HCT116 (cell line): ENCODE measurements at regions not wholly inside any gene's neighbourhood (a gene's known extent, or its start where the extent isn't known, plus 50 kb on each side); places are given as distances from the start of the nearest gene placed in this dataset.

ENCODE experiments used
- ATAC-seq: fragments of 200-7000 bp; cut with Tn5 transposase; 2 replicates; pipeline ENCODE4 v1.9.1; 2020; ENCODE audit warnings: mild to moderate bottlenecking, moderate library complexity
- BruUV-seq: library from RNA; stranded (reverse); fragments of 400-500 nt; replicated peaks from 2 replicates; lab custom pipeline; 2021; lab: Mats Ljungman, UMichigan
- CTCF ChIA-PET: fragments of 300-600 bp; sonication (Branson Sonifier 250); formaldehyde crosslinking; loops from one replicate; lab custom pipeline; 2021; ENCODE audit warnings: antibody characterized with exemption; lab: Charles Lee
- POLR2A ChIA-PET: fragments of 300-600, 350-600 bp; sonication (Branson Sonifier 250); formaldehyde crosslinking; loops from one replicate; lab custom pipeline; 2021; ENCODE audit warnings: antibody characterized with exemption; lab: Charles Lee
- RAD21 ChIA-PET, 2 experiments: fragments of 300-600 bp; sonication (Branson Sonifier 250); formaldehyde crosslinking; loops; one replicate each; lab custom pipeline; 2023; ENCODE audit warnings: low total read pairs in 2 of 2; ENCODE audit not compliant: uncharacterized antibody in 2 of 2, unreplicated experiment in 2 of 2, low non-redundant PET in 1 of 2; lab: Charles Lee
- DNase-seq: peaks from one replicate; pipeline ENCODE4 v3.0.0-alpha.2; 2010; ENCODE audit warnings: low read depth, low spot score
- H2AFZ ChIP-seq: fragments of 200-600 bp; shearing (Covaris generic), sonication (generic); 2 replicates; pipeline ENCODE4 v1.6.1; 2017; ENCODE audit warnings: low read depth, mixed run types, mixed read lengths, antibody characterized with exemption, low read length; ENCODE audit not compliant: poor library complexity, severe bottlenecking
- H3K27ac ChIP-seq: 2 replicates; pipeline ENCODE4 v1.5.1; 2012; ENCODE audit warnings: low read depth, low read length
- H3K27me3 ChIP-seq: fragments of 200-600 bp; sonication (generic); 2 replicates; pipeline ENCODE4 v1.6.1; 2016; ENCODE audit warnings: mixed run types, low read length, mixed read lengths; ENCODE audit not compliant: insufficient read depth
- H3K36me3 ChIP-seq, 2 experiments: fragments of 200-500 bp in 1 of 2; fragments of 200-600 bp in 1 of 2; sonication (Bioruptor generic) in 1 of 2; sonication (generic) in 1 of 2; 2 replicates each; pipeline versions ENCODE4 v1.5.1 to v1.6.1; 2014 to 2016; ENCODE audit warnings: low read length in 2 of 2, inconsistent platforms in 1 of 2, mixed read lengths in 1 of 2, mixed run types in 1 of 2; ENCODE audit not compliant: insufficient read depth in 2 of 2, control insufficient read depth in 1 of 2
- H3K4me1 ChIP-seq, 2 experiments: fragments of 200-600 bp in 1 of 2; sonication (generic) in 1 of 2; 2 replicates each; pipeline versions ENCODE4 v1.5.1 to v1.6.1; 2012 to 2017; ENCODE audit warnings: low read length in 2 of 2, inconsistent platforms in 1 of 2, mild to moderate bottlenecking in 1 of 2, mixed read lengths in 1 of 2, mixed run types in 1 of 2, moderate library complexity in 1 of 2; ENCODE audit not compliant: insufficient read depth in 2 of 2, control insufficient read depth in 1 of 2
- H3K4me2 ChIP-seq: fragments of 200-600 bp; sonication (generic); 2 replicates; pipeline ENCODE4 v1.6.1; 2017; ENCODE audit warnings: mixed run types, low read length, mixed read lengths
- H3K4me3 ChIP-seq, 2 experiments: fragments of 200-600 bp in 1 of 2; sonication (generic) in 1 of 2; replicated peaks in 1 of 2; 2 replicates each; pipeline ENCODE4 v1.5.1; 2011 to 2016; ENCODE audit warnings: low read length in 2 of 2, control low read depth in 1 of 2, low read depth in 1 of 2, mild to moderate bottlenecking in 1 of 2, mixed read lengths in 1 of 2, mixed run types in 1 of 2
- H3K79me2 ChIP-seq: fragments of 200-600 bp; sonication (generic); 2 replicates; pipeline ENCODE4 v1.6.1; 2017; ENCODE audit warnings: mild to moderate bottlenecking, mixed run types, low read length, moderate library complexity, mixed read lengths; ENCODE audit not compliant: insufficient read depth
- H3K9ac ChIP-seq: fragments of 200-600 bp; sonication (generic); 2 replicates; pipeline ENCODE4 v1.6.1; 2016; ENCODE audit warnings: low read length, mixed read lengths
- H3K9me2 ChIP-seq: fragments of 200-600 bp; sonication (generic), shearing (Covaris generic); 2 replicates; pipeline ENCODE4 v1.6.1; 2017; ENCODE audit warnings: mixed run types, mild to moderate bottlenecking, moderate library complexity; ENCODE audit not compliant: insufficient read depth
- H3K9me3 ChIP-seq, 2 experiments: fragments of 200-500 bp in 1 of 2; fragments of 200-600 bp in 1 of 2; sonication (Bioruptor generic) in 1 of 2; sonication (generic) in 1 of 2; 2 replicates each; pipeline ENCODE4 v1.6.1; 2014 to 2017; ENCODE audit warnings: low read length in 2 of 2, mixed read lengths in 2 of 2, inconsistent platforms in 1 of 2, low read depth in 1 of 2, mild to moderate bottlenecking in 1 of 2, mixed run types in 1 of 2, moderate library complexity in 1 of 2; ENCODE audit not compliant: control insufficient read depth in 1 of 2, insufficient read depth in 1 of 2
- H4K20me1 ChIP-seq: fragments of 200-600 bp; sonication (generic), shearing (Covaris generic); 2 replicates; pipeline ENCODE4 v1.6.1; 2017; ENCODE audit warnings: mixed run types, mild to moderate bottlenecking, moderate library complexity; ENCODE audit not compliant: insufficient read depth
- CBX3 ChIP-seq: IDR thresholded peaks from 2 replicates; pipeline ENCODE4 v1.6.1; 2012; ENCODE audit warnings: low read depth
- EGR1 ChIP-seq: IDR thresholded peaks from 2 replicates; pipeline ENCODE4 v1.6.1; 2012; ENCODE audit warnings: low read depth
- ELF1 ChIP-seq: IDR thresholded peaks from 2 replicates; pipeline ENCODE4 v1.6.1; 2012; ENCODE audit warnings: low read depth, borderline replicate concordance
- JUND ChIP-seq: IDR thresholded peaks from 2 replicates; pipeline ENCODE4 v1.6.1; 2012
- POLR2A ChIP-seq: IDR thresholded peaks from 2 replicates; pipeline ENCODE4 v1.7.0; 2011; ENCODE audit warnings: borderline replicate concordance; ENCODE audit not compliant: insufficient read depth, insufficient read length; ENCODE audit errors: extremely low read depth
- RAD21 ChIP-seq: IDR thresholded peaks from 2 replicates; pipeline ENCODE4 v1.6.1; 2012; ENCODE audit warnings: low read depth, mild to moderate bottlenecking
- SIN3A ChIP-seq: IDR thresholded peaks from 2 replicates; pipeline ENCODE4 v1.6.1; 2012; ENCODE audit warnings: low read depth
- SRF ChIP-seq: IDR thresholded peaks from 2 replicates; pipeline ENCODE4 v1.6.1; 2012; ENCODE audit warnings: low read depth
- TCF7L2 ChIP-seq: IDR thresholded peaks from 2 replicates; pipeline ENCODE4 v1.7.0; 2011; ENCODE audit warnings: borderline replicate concordance, inconsistent platforms; ENCODE audit not compliant: insufficient read depth, insufficient read length; ENCODE audit errors: extremely low read depth
- YY1 ChIP-seq: IDR thresholded peaks from 2 replicates; pipeline ENCODE4 v1.6.1; 2011; ENCODE audit warnings: low read length, low read depth, moderate library complexity, mild to moderate bottlenecking; ENCODE audit not compliant: insufficient replicate concordance; ENCODE audit errors: extremely low read depth
- ZFX ChIP-seq: fragments of 450-650 bp; IDR thresholded peaks from 2 replicates; pipeline ENCODE4 v1.6.1; 2017
- ZNF274 ChIP-seq: fragments of 200-500 bp; sonication (Bioruptor generic); IDR thresholded peaks from 2 replicates; pipeline ENCODE4 v1.6.1; 2014; ENCODE audit warnings: mild to moderate bottlenecking, low read depth, low read length, inconsistent platforms
- intact Hi-C: fragments of 100-400 bp; cut with micrococcal nuclease; formaldehyde crosslinking; loops from 2 replicates; pipeline ENCODE4 v1.10.0; 2022
- TF ChIP-seq, protein P1 (sequence below), 3 experiments: fragments of 200-600 bp in 1 of 3; sonication (generic) in 1 of 3; IDR thresholded peaks in 2 of 3; conservative IDR thresholded peaks in 1 of 3; 2 replicates each; pipeline ENCODE4 v1.5.1; 2012 to 2017; ENCODE audit warnings: low read depth in 2 of 3, low read length in 2 of 3, antibody characterized with exemption in 1 of 3, borderline replicate concordance in 1 of 3, control low read depth in 1 of 3, mild to moderate bottlenecking in 1 of 3, mixed read lengths in 1 of 3, mixed run types in 1 of 3, moderate library complexity in 1 of 3; ENCODE audit not compliant: insufficient read depth in 1 of 3
- TF ChIP-seq, protein P2 (sequence below): IDR thresholded peaks from 2 replicates; pipeline ENCODE4 v1.6.1; 2012; ENCODE audit warnings: low read depth
- TF ChIP-seq, protein P3 (sequence below): IDR thresholded peaks from 2 replicates; pipeline ENCODE4 v1.6.1; 2011; ENCODE audit warnings: mild to moderate bottlenecking, low read length, moderate library complexity; ENCODE audit not compliant: insufficient replicate concordance; ENCODE audit errors: extremely low read depth

DNA sequence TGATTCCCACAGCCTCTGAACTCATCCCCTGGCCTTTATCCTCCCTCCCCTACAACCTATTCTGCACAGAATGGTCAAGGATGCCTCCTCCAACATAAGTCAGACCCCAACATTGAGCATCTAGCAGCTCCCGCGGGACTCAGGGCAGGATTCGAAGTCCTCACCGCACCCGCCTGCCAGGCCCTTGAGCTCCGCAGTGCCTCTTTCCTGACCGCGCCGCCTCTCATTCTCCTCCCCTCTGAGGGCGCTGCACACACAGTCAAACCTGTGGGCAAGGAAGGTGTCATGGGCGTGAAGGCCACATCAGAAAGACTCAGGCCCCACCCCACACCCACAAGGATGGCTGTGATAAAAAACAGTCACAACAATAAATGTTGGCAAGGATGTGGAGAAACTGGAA, 84.1 kb downstream of the CPZ start (continued):
- TF ChIP-seq, protein P1, sequence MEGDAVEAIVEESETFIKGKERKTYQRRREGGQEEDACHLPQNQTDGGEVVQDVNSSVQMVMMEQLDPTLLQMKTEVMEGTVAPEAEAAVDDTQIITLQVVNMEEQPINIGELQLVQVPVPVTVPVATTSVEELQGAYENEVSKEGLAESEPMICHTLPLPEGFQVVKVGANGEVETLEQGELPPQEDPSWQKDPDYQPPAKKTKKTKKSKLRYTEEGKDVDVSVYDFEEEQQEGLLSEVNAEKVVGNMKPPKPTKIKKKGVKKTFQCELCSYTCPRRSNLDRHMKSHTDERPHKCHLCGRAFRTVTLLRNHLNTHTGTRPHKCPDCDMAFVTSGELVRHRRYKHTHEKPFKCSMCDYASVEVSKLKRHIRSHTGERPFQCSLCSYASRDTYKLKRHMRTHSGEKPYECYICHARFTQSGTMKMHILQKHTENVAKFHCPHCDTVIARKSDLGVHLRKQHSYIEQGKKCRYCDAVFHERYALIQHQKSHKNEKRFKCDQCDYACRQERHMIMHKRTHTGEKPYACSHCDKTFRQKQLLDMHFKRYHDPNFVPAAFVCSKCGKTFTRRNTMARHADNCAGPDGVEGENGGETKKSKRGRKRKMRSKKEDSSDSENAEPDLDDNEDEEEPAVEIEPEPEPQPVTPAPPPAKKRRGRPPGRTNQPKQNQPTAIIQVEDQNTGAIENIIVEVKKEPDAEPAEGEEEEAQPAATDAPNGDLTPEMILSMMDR (IDR thresholded peaks at IDR 0.05 in 2 of 3, conservative IDR thresholded peaks at IDR 0.05 in 1 of 3; ENCODE audit: borderline replicate concordance in 1 of 3, insufficient read depth in 1 of 3, low read depth in 2 of 3, low read length in 2 of 3), result no peak
- TF ChIP-seq, protein P2, sequence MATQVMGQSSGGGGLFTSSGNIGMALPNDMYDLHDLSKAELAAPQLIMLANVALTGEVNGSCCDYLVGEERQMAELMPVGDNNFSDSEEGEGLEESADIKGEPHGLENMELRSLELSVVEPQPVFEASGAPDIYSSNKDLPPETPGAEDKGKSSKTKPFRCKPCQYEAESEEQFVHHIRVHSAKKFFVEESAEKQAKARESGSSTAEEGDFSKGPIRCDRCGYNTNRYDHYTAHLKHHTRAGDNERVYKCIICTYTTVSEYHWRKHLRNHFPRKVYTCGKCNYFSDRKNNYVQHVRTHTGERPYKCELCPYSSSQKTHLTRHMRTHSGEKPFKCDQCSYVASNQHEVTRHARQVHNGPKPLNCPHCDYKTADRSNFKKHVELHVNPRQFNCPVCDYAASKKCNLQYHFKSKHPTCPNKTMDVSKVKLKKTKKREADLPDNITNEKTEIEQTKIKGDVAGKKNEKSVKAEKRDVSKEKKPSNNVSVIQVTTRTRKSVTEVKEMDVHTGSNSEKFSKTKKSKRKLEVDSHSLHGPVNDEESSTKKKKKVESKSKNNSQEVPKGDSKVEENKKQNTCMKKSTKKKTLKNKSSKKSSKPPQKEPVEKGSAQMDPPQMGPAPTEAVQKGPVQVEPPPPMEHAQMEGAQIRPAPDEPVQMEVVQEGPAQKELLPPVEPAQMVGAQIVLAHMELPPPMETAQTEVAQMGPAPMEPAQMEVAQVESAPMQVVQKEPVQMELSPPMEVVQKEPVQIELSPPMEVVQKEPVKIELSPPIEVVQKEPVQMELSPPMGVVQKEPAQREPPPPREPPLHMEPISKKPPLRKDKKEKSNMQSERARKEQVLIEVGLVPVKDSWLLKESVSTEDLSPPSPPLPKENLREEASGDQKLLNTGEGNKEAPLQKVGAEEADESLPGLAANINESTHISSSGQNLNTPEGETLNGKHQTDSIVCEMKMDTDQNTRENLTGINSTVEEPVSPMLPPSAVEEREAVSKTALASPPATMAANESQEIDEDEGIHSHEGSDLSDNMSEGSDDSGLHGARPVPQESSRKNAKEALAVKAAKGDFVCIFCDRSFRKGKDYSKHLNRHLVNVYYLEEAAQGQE, result no peak
- TF ChIP-seq, all 23 proteins: peak for 0

DNA sequence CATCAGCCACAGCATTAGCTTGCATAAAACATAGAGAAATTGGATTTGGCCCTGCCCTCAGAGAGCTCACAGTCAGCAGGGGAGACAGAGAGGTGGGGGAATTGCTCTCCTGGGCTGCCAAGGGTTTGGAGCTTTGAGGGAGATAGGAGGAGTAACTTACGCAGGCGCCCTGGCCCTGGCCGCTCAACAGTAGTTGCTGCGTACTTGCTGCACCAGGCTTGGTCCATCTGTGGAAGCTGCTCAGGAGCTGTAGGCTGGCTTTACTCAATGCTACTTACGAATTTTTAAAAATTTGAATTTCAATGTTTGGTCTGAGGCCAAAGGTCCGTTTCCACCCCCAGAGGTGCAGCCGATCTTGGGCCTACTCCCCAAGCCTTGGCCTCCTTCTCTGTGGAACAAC, 83.3 kb downstream of the CPZ start:
- no peaks in the 10 kb centered on the region for H3K9me3 ChIP-seq
- no peak overlapping the region for H3K9ac ChIP-seq
- intact Hi-C loops, result no loop called here
- H3K79me2 ChIP-seq, result no peaks in the 10 kb centered on the region
- no peak for ATAC-seq
- no peak overlapping the region for H2AFZ ChIP-seq
- ChIA-PET POLR2A (no interaction called here), CTCF (interaction anchor here (1.4 kb wide), 1 partner anchor 12 kb away, joined by 5 read pairs; no protein-coding TSS in a partner anchor), RAD21 (no interaction called here)
- no peak overlapping the region for H3K4me3 ChIP-seq
- H3K4me2 ChIP-seq, result no peak overlapping the region
- no peaks in the 10 kb centered on the region for H3K9me2 ChIP-seq
- no peaks in the 10 kb centered on the region for H3K36me3 ChIP-seq
- no peaks in the 10 kb centered on the region for H3K4me1 ChIP-seq
- no peak for DNase-seq
- peaks cover 64% of the 10 kb centered on the region for H3K27me3 ChIP-seq
- H4K20me1 ChIP-seq, result no peaks in the 10 kb centered on the region
- no peak overlapping the region for H3K27ac ChIP-seq
- BruUV-seq, result no TSS peak
- TF ChIP-seq, protein P3, sequence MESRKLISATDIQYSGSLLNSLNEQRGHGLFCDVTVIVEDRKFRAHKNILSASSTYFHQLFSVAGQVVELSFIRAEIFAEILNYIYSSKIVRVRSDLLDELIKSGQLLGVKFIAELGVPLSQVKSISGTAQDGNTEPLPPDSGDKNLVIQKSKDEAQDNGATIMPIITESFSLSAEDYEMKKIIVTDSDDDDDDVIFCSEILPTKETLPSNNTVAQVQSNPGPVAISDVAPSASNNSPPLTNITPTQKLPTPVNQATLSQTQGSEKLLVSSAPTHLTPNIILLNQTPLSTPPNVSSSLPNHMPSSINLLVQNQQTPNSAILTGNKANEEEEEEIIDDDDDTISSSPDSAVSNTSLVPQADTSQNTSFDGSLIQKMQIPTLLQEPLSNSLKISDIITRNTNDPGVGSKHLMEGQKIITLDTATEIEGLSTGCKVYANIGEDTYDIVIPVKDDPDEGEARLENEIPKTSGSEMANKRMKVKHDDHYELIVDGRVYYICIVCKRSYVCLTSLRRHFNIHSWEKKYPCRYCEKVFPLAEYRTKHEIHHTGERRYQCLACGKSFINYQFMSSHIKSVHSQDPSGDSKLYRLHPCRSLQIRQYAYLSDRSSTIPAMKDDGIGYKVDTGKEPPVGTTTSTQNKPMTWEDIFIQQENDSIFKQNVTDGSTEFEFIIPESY, result no peak
- TF ChIP-seq SIN3A (no peak), POLR2A (no peak), CBX3 (no peak), ZFX (no peak), EGR1 (no peak), RAD21 (no peak), ELF1 (no peak), JUND (no peak), SRF (no peak), TCF7L2 (no peak), YY1 (no peak), ZNF274 (no peak)
- TF ChIP-seq, protein P1 (IDR thresholded peaks at IDR 0.05 in 2 of 3, conservative IDR thresholded peaks at IDR 0.05 in 1 of 3; ENCODE audit: borderline replicate concordance in 1 of 3, insufficient read depth in 1 of 3, low read depth in 2 of 3, low read length in 2 of 3), result no peak
